HCT116 (cell line): ENCODE measurements at regions not wholly inside any gene's neighbourhood (a gene's known extent, or its start where the extent isn't known, plus 50 kb on each side); places are given as distances from the start of the nearest gene placed in this dataset.

ENCODE experiments used
- ATAC-seq: fragments of 200-7000 bp; cut with Tn5 transposase; 2 replicates; pipeline ENCODE4 v1.9.1; 2020; ENCODE audit warnings: mild to moderate bottlenecking, moderate library complexity
- BruUV-seq: library from RNA; stranded (reverse); fragments of 400-500 nt; replicated peaks from 2 replicates; lab custom pipeline; 2021; lab: Mats Ljungman, UMichigan
- CTCF ChIA-PET: fragments of 300-600 bp; sonication (Branson Sonifier 250); formaldehyde crosslinking; loops from one replicate; lab custom pipeline; 2021; ENCODE audit warnings: antibody characterized with exemption; lab: Charles Lee
- POLR2A ChIA-PET: fragments of 300-600, 350-600 bp; sonication (Branson Sonifier 250); formaldehyde crosslinking; loops from one replicate; lab custom pipeline; 2021; ENCODE audit warnings: antibody characterized with exemption; lab: Charles Lee
- RAD21 ChIA-PET, 2 experiments: fragments of 300-600 bp; sonication (Branson Sonifier 250); formaldehyde crosslinking; loops; one replicate each; lab custom pipeline; 2023; ENCODE audit warnings: low total read pairs in 2 of 2; ENCODE audit not compliant: uncharacterized antibody in 2 of 2, unreplicated experiment in 2 of 2, low non-redundant PET in 1 of 2; lab: Charles Lee
- DNase-seq: peaks from one replicate; pipeline ENCODE4 v3.0.0-alpha.2; 2010; ENCODE audit warnings: low read depth, low spot score
- H2AFZ ChIP-seq: fragments of 200-600 bp; shearing (Covaris generic), sonication (generic); 2 replicates; pipeline ENCODE4 v1.6.1; 2017; ENCODE audit warnings: low read depth, mixed run types, mixed read lengths, antibody characterized with exemption, low read length; ENCODE audit not compliant: poor library complexity, severe bottlenecking
- H3K27ac ChIP-seq: 2 replicates; pipeline ENCODE4 v1.5.1; 2012; ENCODE audit warnings: low read depth, low read length
- H3K27me3 ChIP-seq: fragments of 200-600 bp; sonication (generic); 2 replicates; pipeline ENCODE4 v1.6.1; 2016; ENCODE audit warnings: mixed run types, low read length, mixed read lengths; ENCODE audit not compliant: insufficient read depth
- H3K36me3 ChIP-seq, 2 experiments: fragments of 200-500 bp in 1 of 2; fragments of 200-600 bp in 1 of 2; sonication (Bioruptor generic) in 1 of 2; sonication (generic) in 1 of 2; 2 replicates each; pipeline versions ENCODE4 v1.5.1 to v1.6.1; 2014 to 2016; ENCODE audit warnings: low read length in 2 of 2, inconsistent platforms in 1 of 2, mixed read lengths in 1 of 2, mixed run types in 1 of 2; ENCODE audit not compliant: insufficient read depth in 2 of 2, control insufficient read depth in 1 of 2
- H3K4me1 ChIP-seq, 2 experiments: fragments of 200-600 bp in 1 of 2; sonication (generic) in 1 of 2; 2 replicates each; pipeline versions ENCODE4 v1.5.1 to v1.6.1; 2012 to 2017; ENCODE audit warnings: low read length in 2 of 2, inconsistent platforms in 1 of 2, mild to moderate bottlenecking in 1 of 2, mixed read lengths in 1 of 2, mixed run types in 1 of 2, moderate library complexity in 1 of 2; ENCODE audit not compliant: insufficient read depth in 2 of 2, control insufficient read depth in 1 of 2
- H3K4me2 ChIP-seq: fragments of 200-600 bp; sonication (generic); 2 replicates; pipeline ENCODE4 v1.6.1; 2017; ENCODE audit warnings: mixed run types, low read length, mixed read lengths
- H3K4me3 ChIP-seq, 2 experiments: fragments of 200-600 bp in 1 of 2; sonication (generic) in 1 of 2; replicated peaks in 1 of 2; 2 replicates each; pipeline ENCODE4 v1.5.1; 2011 to 2016; ENCODE audit warnings: low read length in 2 of 2, control low read depth in 1 of 2, low read depth in 1 of 2, mild to moderate bottlenecking in 1 of 2, mixed read lengths in 1 of 2, mixed run types in 1 of 2
- H3K79me2 ChIP-seq: fragments of 200-600 bp; sonication (generic); 2 replicates; pipeline ENCODE4 v1.6.1; 2017; ENCODE audit warnings: mild to moderate bottlenecking, mixed run types, low read length, moderate library complexity, mixed read lengths; ENCODE audit not compliant: insufficient read depth
- H3K9ac ChIP-seq: fragments of 200-600 bp; sonication (generic); 2 replicates; pipeline ENCODE4 v1.6.1; 2016; ENCODE audit warnings: low read length, mixed read lengths
- H3K9me2 ChIP-seq: fragments of 200-600 bp; sonication (generic), shearing (Covaris generic); 2 replicates; pipeline ENCODE4 v1.6.1; 2017; ENCODE audit warnings: mixed run types, mild to moderate bottlenecking, moderate library complexity; ENCODE audit not compliant: insufficient read depth
- H3K9me3 ChIP-seq, 2 experiments: fragments of 200-500 bp in 1 of 2; fragments of 200-600 bp in 1 of 2; sonication (Bioruptor generic) in 1 of 2; sonication (generic) in 1 of 2; 2 replicates each; pipeline ENCODE4 v1.6.1; 2014 to 2017; ENCODE audit warnings: low read length in 2 of 2, mixed read lengths in 2 of 2, inconsistent platforms in 1 of 2, low read depth in 1 of 2, mild to moderate bottlenecking in 1 of 2, mixed run types in 1 of 2, moderate library complexity in 1 of 2; ENCODE audit not compliant: control insufficient read depth in 1 of 2, insufficient read depth in 1 of 2
- H4K20me1 ChIP-seq: fragments of 200-600 bp; sonication (generic), shearing (Covaris generic); 2 replicates; pipeline ENCODE4 v1.6.1; 2017; ENCODE audit warnings: mixed run types, mild to moderate bottlenecking, moderate library complexity; ENCODE audit not compliant: insufficient read depth
- CBX3 ChIP-seq: IDR thresholded peaks from 2 replicates; pipeline ENCODE4 v1.6.1; 2012; ENCODE audit warnings: low read depth
- CEBPB ChIP-seq: IDR thresholded peaks from 2 replicates; pipeline ENCODE4 v1.6.1; 2012; ENCODE audit warnings: low read depth
- CTCF ChIP-seq, 3 experiments: fragments of 200-600 bp in 1 of 3; sonication (generic) in 1 of 3; IDR thresholded peaks in 2 of 3; conservative IDR thresholded peaks in 1 of 3; 2 replicates each; pipeline ENCODE4 v1.5.1; 2012 to 2017; ENCODE audit warnings: low read depth in 2 of 3, low read length in 2 of 3, antibody characterized with exemption in 1 of 3, borderline replicate concordance in 1 of 3, control low read depth in 1 of 3, mild to moderate bottlenecking in 1 of 3, mixed read lengths in 1 of 3, mixed run types in 1 of 3, moderate library complexity in 1 of 3; ENCODE audit not compliant: insufficient read depth in 1 of 3
- EGR1 ChIP-seq: IDR thresholded peaks from 2 replicates; pipeline ENCODE4 v1.6.1; 2012; ENCODE audit warnings: low read depth
- ELF1 ChIP-seq: IDR thresholded peaks from 2 replicates; pipeline ENCODE4 v1.6.1; 2012; ENCODE audit warnings: low read depth, borderline replicate concordance
- EZH2 ChIP-seq: fragments of 200-600 bp; sonication (generic); IDR thresholded peaks from 2 replicates; pipeline ENCODE4 v1.6.1; 2017; ENCODE audit warnings: antibody characterized with exemption, mixed run types
- EZH2phosphoT487 ChIP-seq: fragments of 200-600 bp; IDR thresholded peaks from 2 replicates; pipeline ENCODE4 v1.6.1; 2018; ENCODE audit warnings: antibody characterized with exemption, borderline replicate concordance
- FOSL1 ChIP-seq: IDR thresholded peaks from 2 replicates; pipeline ENCODE4 v1.6.1; 2012; ENCODE audit warnings: low read depth
- JUND ChIP-seq: IDR thresholded peaks from 2 replicates; pipeline ENCODE4 v1.6.1; 2012
- POLR2A ChIP-seq: IDR thresholded peaks from 2 replicates; pipeline ENCODE4 v1.7.0; 2011; ENCODE audit warnings: borderline replicate concordance; ENCODE audit not compliant: insufficient read depth, insufficient read length; ENCODE audit errors: extremely low read depth
- POLR2AphosphoS5 ChIP-seq: IDR thresholded peaks from 2 replicates; pipeline ENCODE4 v1.6.1; 2011; ENCODE audit warnings: mild to moderate bottlenecking, low read depth, low read length, moderate library complexity
- RAD21 ChIP-seq: IDR thresholded peaks from 2 replicates; pipeline ENCODE4 v1.6.1; 2012; ENCODE audit warnings: low read depth, mild to moderate bottlenecking
- SIN3A ChIP-seq: IDR thresholded peaks from 2 replicates; pipeline ENCODE4 v1.6.1; 2012; ENCODE audit warnings: low read depth
- SP1 ChIP-seq: IDR thresholded peaks from 2 replicates; pipeline ENCODE4 v1.6.1; 2012; ENCODE audit warnings: low read depth
- SRF ChIP-seq: IDR thresholded peaks from 2 replicates; pipeline ENCODE4 v1.6.1; 2012; ENCODE audit warnings: low read depth
- TCF7L2 ChIP-seq: IDR thresholded peaks from 2 replicates; pipeline ENCODE4 v1.7.0; 2011; ENCODE audit warnings: borderline replicate concordance, inconsistent platforms; ENCODE audit not compliant: insufficient read depth, insufficient read length; ENCODE audit errors: extremely low read depth
- YY1 ChIP-seq: IDR thresholded peaks from 2 replicates; pipeline ENCODE4 v1.6.1; 2011; ENCODE audit warnings: low read length, low read depth, moderate library complexity, mild to moderate bottlenecking; ENCODE audit not compliant: insufficient replicate concordance; ENCODE audit errors: extremely low read depth
- ZFX ChIP-seq: fragments of 450-650 bp; IDR thresholded peaks from 2 replicates; pipeline ENCODE4 v1.6.1; 2017
- intact Hi-C: fragments of 100-400 bp; cut with micrococcal nuclease; formaldehyde crosslinking; loops from 2 replicates; pipeline ENCODE4 v1.10.0; 2022
- TF ChIP-seq, protein P1 (sequence below): IDR thresholded peaks from 2 replicates; pipeline ENCODE4 v1.6.1; 2012

DNA sequence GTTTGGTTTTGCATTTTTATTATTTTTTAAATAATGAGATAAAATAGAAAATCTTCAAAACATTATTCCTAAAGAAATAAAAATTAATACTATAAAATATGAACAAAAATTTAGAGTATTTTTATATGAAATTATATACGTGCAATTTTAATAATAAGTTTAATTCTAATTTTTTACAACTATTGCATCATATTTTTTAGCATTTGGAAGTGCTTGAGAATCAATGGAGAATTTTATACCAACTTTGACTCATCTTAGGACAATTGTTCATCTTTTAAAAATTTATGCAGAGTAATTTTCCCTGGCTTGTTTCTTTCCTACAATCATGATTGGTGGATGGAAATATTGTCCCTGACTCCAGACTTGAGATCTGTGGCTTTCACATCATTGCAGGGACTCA is 362.5 kb downstream of the MRPL39 start:
- H4K20me1 ChIP-seq = no peaks in the 10 kb centered on the region
- H3K4me1 ChIP-seq = no peaks in the 10 kb centered on the region
- H2AFZ ChIP-seq = no peak overlapping the region
- H3K4me2 ChIP-seq = no peak overlapping the region
- H3K4me3 ChIP-seq = no peak overlapping the region
- no peak for DNase-seq
- H3K27ac ChIP-seq = no peak overlapping the region
- H3K27me3 ChIP-seq = no peaks in the 10 kb centered on the region
- ChIA-PET RAD21 (no interaction called here), CTCF (no interaction called here), POLR2A (no interaction called here)
- no peaks in the 10 kb centered on the region for H3K36me3 ChIP-seq
- H3K79me2 ChIP-seq = no peaks in the 10 kb centered on the region
- no peak for ATAC-seq
- no peaks in the 10 kb centered on the region for H3K9me2 ChIP-seq
- H3K9ac ChIP-seq = no peak overlapping the region
- H3K9me3 ChIP-seq = peaks cover 19 to 38% of the 10 kb centered on the region in 2 experiments; a peak in 2 of 4 replicates
- TF ChIP-seq TCF7L2 (no peak), CEBPB (no peak), POLR2A (no peak), EGR1 (no peak)
- BruUV-seq = no TSS peak
- intact Hi-C loops = no loop called here

GRCh38 chr21:25243808-25244207 is 363.5 kb downstream of the MRPL39 start:
- ATAC-seq (no peak), DNase-seq (no peak)
- Histone ChIP-seq H2AFZ (no peak overlapping the region), H3K4me2 (no peak overlapping the region), H3K4me3 (no peak overlapping the region), H3K27ac (no peak overlapping the region), H3K27me3 (no peaks in the 10 kb centered on the region), H3K9me2 (no peaks in the 10 kb centered on the region), H4K20me1 (no peaks in the 10 kb centered on the region), H3K9me3 (peaks cover 19 to 35% of the 10 kb centered on the region in 2 experiments; a peak in 2 of 4 replicates), H3K9ac (no peak overlapping the region), H3K4me1 (no peaks in the 10 kb centered on the region), H3K36me3 (no peaks in the 10 kb centered on the region), H3K79me2 (no peaks in the 10 kb centered on the region)
- BruUV-seq = no TSS peak
- ChIA-PET RAD21 (no interaction called here), CTCF (no interaction called here), POLR2A (no interaction called here)
- intact Hi-C loops = no loop called here
- TF ChIP-seq EZH2 (no peak), CTCF (IDR thresholded peaks at IDR 0.05 in 2 of 3, conservative IDR thresholded peaks at IDR 0.05 in 1 of 3; ENCODE audit: borderline replicate concordance in 1 of 3, insufficient read depth in 1 of 3, low read depth in 2 of 3, low read length in 2 of 3) (no peak), CBX3 (no peak), SRF (no peak), EZH2phosphoT487 (no peak), RAD21 (no peak), CEBPB (no peak), YY1 (no peak), ELF1 (no peak), EGR1 (no peak), SP1 (no peak), TCF7L2 (no peak), ZFX (no peak), SIN3A (no peak), POLR2AphosphoS5 (no peak), POLR2A (no peak), FOSL1 (no peak), JUND (no peak)
- TF ChIP-seq, protein P1, sequence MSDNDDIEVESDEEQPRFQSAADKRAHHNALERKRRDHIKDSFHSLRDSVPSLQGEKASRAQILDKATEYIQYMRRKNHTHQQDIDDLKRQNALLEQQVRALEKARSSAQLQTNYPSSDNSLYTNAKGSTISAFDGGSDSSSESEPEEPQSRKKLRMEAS = no peak
